OCI-LY7 (cell line): ENCODE measurements at regions not wholly inside any gene's neighbourhood (a gene's known extent, or its start where the extent isn't known, plus 50 kb on each side); places are given as distances from the start of the nearest gene placed in this dataset.

Source experiments
- BruUV-seq: library from RNA; stranded (reverse); fragments of 400-500 nt; replicated peaks from 2 replicates; lab custom pipeline; 2021; lab: Mats Ljungman, UMichigan
- CTCF ChIA-PET: fragments of 300-600 bp; sonication (Branson Sonifier 250); formaldehyde crosslinking; loops from one replicate; lab custom pipeline; 2022; ENCODE audit warnings: antibody characterized with exemption; ENCODE audit not compliant: unreplicated experiment; lab: Charles Lee
- POLR2A ChIA-PET: fragments of 300-600 bp; sonication (Branson Sonifier 250); formaldehyde crosslinking; loops from one replicate; lab custom pipeline; 2022; ENCODE audit warnings: antibody characterized with exemption; lab: Charles Lee
- DNase-seq: peaks from one replicate; pipeline ENCODE4 v3.0.0-alpha.2; 2015; ENCODE audit warnings: low spot score
- H2AFZ ChIP-seq: fragments of 200-600 bp; sonication (generic), shearing (Covaris generic); 2 replicates; pipeline ENCODE4 v1.6.1; 2014; ENCODE audit warnings: mild to moderate bottlenecking, antibody characterized with exemption, low read length, moderate library complexity
- H3K27ac ChIP-seq: fragments of 200-600 bp; sonication (generic); 2 replicates; pipeline ENCODE4 v1.5.1; 2014; ENCODE audit warnings: mixed run types, low read depth, mild to moderate bottlenecking, moderate library complexity, low read length, inconsistent platforms; ENCODE audit not compliant: poor library complexity, severe bottlenecking
- H3K36me3 ChIP-seq: fragments of 200-600 bp; sonication (generic); 2 replicates; pipeline ENCODE4 v1.6.1; 2014; ENCODE audit warnings: mild to moderate bottlenecking, antibody characterized with exemption, low read length, moderate library complexity, mixed read lengths; ENCODE audit not compliant: insufficient read depth
- H3K4me1 ChIP-seq: fragments of 200-600 bp; sonication (generic); 2 replicates; pipeline ENCODE4 v1.5.1; 2014; ENCODE audit warnings: mild to moderate bottlenecking, low read length; ENCODE audit not compliant: insufficient read depth, poor library complexity, severe bottlenecking
- H3K4me2 ChIP-seq: fragments of 200-600 bp; sonication (generic); 2 replicates; pipeline ENCODE4 v1.6.1; 2014; ENCODE audit warnings: mild to moderate bottlenecking, low read length
- H3K4me3 ChIP-seq: fragments of 200-600 bp; sonication (generic); 2 replicates; pipeline ENCODE4 v1.5.1; 2014; ENCODE audit warnings: mild to moderate bottlenecking, low read depth, low read length; ENCODE audit not compliant: poor library complexity, severe bottlenecking
- H3K79me2 ChIP-seq: fragments of 200-600 bp; sonication (generic); 2 replicates; pipeline ENCODE4 v1.6.1; 2016; ENCODE audit warnings: low read depth, mild to moderate bottlenecking, low read length, moderate library complexity, mixed read lengths; ENCODE audit not compliant: insufficient read depth
- H3K9me2 ChIP-seq: fragments of 200-600 bp; sonication (generic); 2 replicates; pipeline ENCODE4 v1.6.1; 2016; ENCODE audit warnings: mild to moderate bottlenecking, low read length, mixed read lengths; ENCODE audit not compliant: insufficient read depth
- H3K9me3 ChIP-seq: fragments of 200-600 bp; sonication (generic); 2 replicates; pipeline ENCODE4 v1.6.1; 2014; ENCODE audit warnings: mild to moderate bottlenecking, mixed run types, low read length, mixed read lengths
- H4K20me1 ChIP-seq: fragments of 200-600 bp; sonication (generic); 2 replicates; pipeline ENCODE4 v1.6.1; 2014; ENCODE audit warnings: mild to moderate bottlenecking, antibody characterized with exemption, low read length, moderate library complexity, mixed read lengths; ENCODE audit not compliant: insufficient read depth
- CTCF ChIP-seq: fragments of 200-600 bp; sonication (generic); conservative IDR thresholded peaks from 2 replicates; pipeline ENCODE4 v1.5.1; 2014; ENCODE audit warnings: mild to moderate bottlenecking, antibody characterized with exemption, low read length, moderate library complexity, mixed read lengths
- EZH2phosphoT487 ChIP-seq: fragments of 200-600 bp; sonication (generic); IDR thresholded peaks from 2 replicates; pipeline ENCODE4 v1.6.1; 2018; ENCODE audit warnings: low read depth, borderline replicate concordance, mild to moderate bottlenecking, mixed run types, antibody characterized with exemption, low read length, moderate library complexity, mixed read lengths
- intact Hi-C: fragments of 100-400 bp; cut with micrococcal nuclease; formaldehyde crosslinking; loops from one replicate; pipeline ENCODE4 v1.10.0; 2022; ENCODE audit not compliant: unreplicated experiment

GRCh38 chr13:111945086-111945485 lies 121.9 kb upstream of the SOX1 start:
- ChIA-PET CTCF (no interaction called here), POLR2A (interaction anchor here (0.6 kb wide), 1 partner anchor 80 kb away, joined by 5 read pairs; no protein-coding TSS in a partner anchor)
- intact Hi-C loops = no loop called here
- Histone ChIP-seq H3K4me3 (no peak overlapping the region), H3K27ac (no peak overlapping the region), H3K36me3 (no peaks in the 10 kb centered on the region), H4K20me1 (no peaks in the 10 kb centered on the region), H2AFZ (no peak overlapping the region), H3K4me2 (no peak overlapping the region), H3K4me1 (no peaks in the 10 kb centered on the region), H3K9me2 (no peaks in the 10 kb centered on the region), H3K9me3 (no peaks in the 10 kb centered on the region), H3K79me2 (no peaks in the 10 kb centered on the region)
- TF ChIP-seq EZH2phosphoT487 (no peak), CTCF (no peak)
- BruUV-seq = no TSS peak
- no peak for DNase-seq

- Histone ChIP-seq H3K4me1 (no peaks in the 10 kb centered on the region), H2AFZ (no peak overlapping the region), H3K79me2 (no peaks in the 10 kb centered on the region), H3K36me3 (no peaks in the 10 kb centered on the region), H4K20me1 (no peaks in the 10 kb centered on the region), H3K9me3 (no peaks in the 10 kb centered on the region), H3K9me2 (no peaks in the 10 kb centered on the region), H3K27ac (no peak overlapping the region), H3K4me2 (no peak overlapping the region), H3K4me3 (no peak overlapping the region)
- no peak for TF ChIP-seq EZH2phosphoT487
- no peak for TF ChIP-seq CTCF
- intact Hi-C loops = no loop called here
- POLR2A ChIA-PET = no interaction called here
- no TSS peak for BruUV-seq
- DNase-seq = no peak
- CTCF ChIA-PET = no interaction called here
These were observed 120.7 kb upstream of the SOX1 start for GRCh38 chr13:111946214-111946613.

GRCh38 chr13:111947026-111947810 lies 119.7 kb upstream of the SOX1 start:
- Histone ChIP-seq H3K27ac (no peak overlapping the region), H3K36me3 (no peaks in the 10 kb centered on the region), H3K4me2 (no peak overlapping the region), H4K20me1 (no peaks in the 10 kb centered on the region), H3K79me2 (no peaks in the 10 kb centered on the region), H3K9me2 (no peaks in the 10 kb centered on the region), H2AFZ (no peak overlapping the region), H3K9me3 (no peaks in the 10 kb centered on the region), H3K4me3 (no peak overlapping the region), H3K4me1 (no peaks in the 10 kb centered on the region)
- TF ChIP-seq EZH2phosphoT487 (no peak), CTCF (no peak)
- intact Hi-C loops = no loop called here
- CTCF ChIA-PET = no interaction called here
- DNase-seq = no peak
- no TSS peak for BruUV-seq
- POLR2A ChIA-PET = no interaction called here
